Astrocyte of the spinal cord (primary cell): ENCODE measurements at regions not wholly inside any gene's neighbourhood (a gene's known extent, or its start where the extent isn't known, plus 50 kb on each side); places are given as distances from the start of the nearest gene placed in this dataset.

Source experiments
- DNase-seq: peaks from one replicate; pipeline ENCODE4 v3.0.0; 2011; ENCODE audit warnings: low read depth, low spot score
- H3K4me3 ChIP-seq: 2 replicates; pipeline ENCODE4 v1.5.1; 2011; ENCODE audit warnings: low read depth, mild to moderate bottlenecking, low read length, moderate library complexity
- in situ Hi-C: cut with HindIII; loops from 2 replicates; pipeline ENCODE4 v1.10.0; 2017; ENCODE audit warnings: low sequenced_read_pairs
- TF ChIP-seq, protein P1 (sequence below): IDR thresholded peaks from 2 replicates; pipeline ENCODE4 v1.5.1; 2012; ENCODE audit warnings: low read depth, mild to moderate bottlenecking, low read length, inconsistent platforms

DNA sequence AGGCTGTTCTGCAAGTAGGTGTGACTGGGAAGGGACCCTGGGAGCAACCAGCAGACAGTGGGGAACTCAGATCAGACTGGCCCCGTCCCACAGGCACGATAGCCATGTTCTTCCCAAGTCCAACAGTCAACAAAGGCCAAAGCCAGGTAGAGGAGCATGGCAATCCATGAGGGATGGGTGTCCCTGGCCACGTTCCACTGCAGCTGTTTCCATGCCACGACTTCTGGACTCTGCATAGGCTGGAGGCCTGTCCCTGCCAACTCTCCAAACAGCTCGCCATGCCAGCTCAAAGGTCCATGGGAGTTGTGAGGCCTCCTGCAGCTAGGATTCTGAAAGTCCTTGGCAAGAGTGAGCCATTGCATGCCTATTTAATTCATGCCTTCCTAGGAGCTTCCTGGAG, 459.8 kb downstream of the CDH8 start:
- TF ChIP-seq, protein P1, sequence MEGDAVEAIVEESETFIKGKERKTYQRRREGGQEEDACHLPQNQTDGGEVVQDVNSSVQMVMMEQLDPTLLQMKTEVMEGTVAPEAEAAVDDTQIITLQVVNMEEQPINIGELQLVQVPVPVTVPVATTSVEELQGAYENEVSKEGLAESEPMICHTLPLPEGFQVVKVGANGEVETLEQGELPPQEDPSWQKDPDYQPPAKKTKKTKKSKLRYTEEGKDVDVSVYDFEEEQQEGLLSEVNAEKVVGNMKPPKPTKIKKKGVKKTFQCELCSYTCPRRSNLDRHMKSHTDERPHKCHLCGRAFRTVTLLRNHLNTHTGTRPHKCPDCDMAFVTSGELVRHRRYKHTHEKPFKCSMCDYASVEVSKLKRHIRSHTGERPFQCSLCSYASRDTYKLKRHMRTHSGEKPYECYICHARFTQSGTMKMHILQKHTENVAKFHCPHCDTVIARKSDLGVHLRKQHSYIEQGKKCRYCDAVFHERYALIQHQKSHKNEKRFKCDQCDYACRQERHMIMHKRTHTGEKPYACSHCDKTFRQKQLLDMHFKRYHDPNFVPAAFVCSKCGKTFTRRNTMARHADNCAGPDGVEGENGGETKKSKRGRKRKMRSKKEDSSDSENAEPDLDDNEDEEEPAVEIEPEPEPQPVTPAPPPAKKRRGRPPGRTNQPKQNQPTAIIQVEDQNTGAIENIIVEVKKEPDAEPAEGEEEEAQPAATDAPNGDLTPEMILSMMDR, result no peak
- in situ Hi-C loops, result no loop called here
- no peak overlapping the region for H3K4me3 ChIP-seq
- no peak for DNase-seq

- no peak for DNase-seq
- in situ Hi-C loops, result no loop called here
- H3K4me3 ChIP-seq, result no peak overlapping the region
- TF ChIP-seq, protein P1, result no peak
These were observed 460.6 kb downstream of the CDH8 start for GRCh38 chr16:61575617-61576016.

- H3K4me3 ChIP-seq, result no peak overlapping the region
- no peak for DNase-seq
- TF ChIP-seq, protein P1, result no peak
- in situ Hi-C loops, result no loop called here
These were observed 467.2 kb downstream of the CDH8 start for GRCh38 chr16:61569028-61569427.

DNA sequence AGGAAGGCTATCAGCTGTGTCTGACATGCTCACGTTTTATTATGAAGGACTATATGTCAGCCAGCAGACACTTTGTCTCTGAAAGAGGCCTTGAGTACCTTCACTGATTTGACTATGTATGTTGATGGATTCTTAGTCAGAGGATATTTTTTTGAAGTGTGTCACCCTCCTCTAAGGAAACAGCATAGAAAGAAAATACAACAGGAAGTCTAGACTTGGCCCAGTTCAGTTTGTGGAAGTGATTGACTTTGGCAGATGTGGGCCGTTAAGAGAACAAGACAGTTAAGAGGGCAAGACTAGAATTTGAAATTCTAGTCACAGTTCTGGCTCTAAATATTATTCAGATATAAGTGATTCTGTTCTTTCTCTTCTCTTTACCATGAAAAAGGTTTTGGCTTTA, 471.5 kb downstream of the CDH8 start:
- in situ Hi-C loops, result no loop called here
- TF ChIP-seq, protein P1, result no peak
- H3K4me3 ChIP-seq, result no peak overlapping the region
- DNase-seq, result no peak

DNA sequence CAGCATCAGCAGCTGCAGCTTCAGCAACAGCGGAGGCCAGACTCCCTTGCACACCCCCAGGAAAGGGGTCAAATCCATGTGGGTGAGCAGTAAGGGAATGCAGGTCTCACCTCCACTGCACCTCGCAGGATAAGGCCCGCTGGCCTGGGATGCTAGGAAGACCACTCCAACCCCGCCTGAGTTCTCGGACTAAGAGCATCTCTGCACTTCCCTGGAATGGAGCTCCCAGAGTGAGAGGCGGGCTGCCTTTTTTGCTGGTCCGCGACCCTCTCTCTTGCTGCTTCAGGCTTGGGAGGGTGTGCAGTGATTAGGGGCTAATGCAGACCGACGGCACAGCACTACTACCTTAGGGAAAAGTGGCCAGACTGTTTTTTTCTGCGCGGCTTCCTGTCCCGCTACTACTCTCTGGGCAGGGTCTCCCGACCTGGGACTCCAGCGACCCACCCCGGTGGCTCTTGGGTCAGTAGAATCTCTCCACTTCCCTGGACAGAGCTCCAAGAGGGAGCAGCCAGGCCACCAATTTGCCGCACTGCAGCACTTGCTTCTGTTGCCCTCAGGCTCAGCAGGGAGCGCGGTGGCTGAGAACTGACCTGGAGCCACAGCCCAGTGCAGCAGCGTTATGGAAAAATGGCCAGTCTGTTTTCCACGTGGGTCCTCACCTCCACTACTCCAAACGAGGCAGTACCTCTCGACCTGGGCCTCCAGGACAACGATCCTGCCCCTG, 480.4 kb downstream of the CDH8 start:
- no peak overlapping the region for H3K4me3 ChIP-seq
- no peak for DNase-seq
- in situ Hi-C loops, result no loop called here
- TF ChIP-seq, protein P1, result no peak

- TF ChIP-seq, protein P1, result no peak
- no peak for DNase-seq
- in situ Hi-C loops, result no loop called here
- no peak overlapping the region for H3K4me3 ChIP-seq
These were observed 486.9 kb downstream of the CDH8 start for GRCh38 chr16:61549327-61549726.
